HG03469 (cell line): ENCODE measurements at regions not wholly inside any gene's neighbourhood (a gene's known extent, or its start where the extent isn't known, plus 50 kb on each side); places are given as distances from the start of the nearest gene placed in this dataset.
"Not testable (repeated sequence)": the region's sequence is repeated elsewhere in the genome, so short reads cannot be mapped to it uniquely, and the experiment has no call there.

Experiments used
- ATAC-seq: cut with Tn5 transposase; IDR thresholded peaks from one replicate; pipeline ENCODE4 v1.9.1; 2021; ENCODE audit warnings: mild to moderate bottlenecking, moderate library complexity, moderate number of reproducible peaks; ENCODE audit not compliant: unreplicated experiment

GRCh38 chr5:104052558-104053352, 490.2 kb upstream of the NUDT12 start:
- no peak for ATAC-seq

- ATAC-seq, result no peak
Measured at GRCh38 chr5:104050436-104050835, 487.8 kb upstream of the NUDT12 start.

- no peak for ATAC-seq
Measured at GRCh38 chr5:104049752-104050151, 487.2 kb upstream of the NUDT12 start.

- no peak for ATAC-seq
Measured at GRCh38 chr5:104048231-104048630, 485.6 kb upstream of the NUDT12 start.

- no peak for ATAC-seq
Measured at GRCh38 chr5:104045987-104046386, 483.4 kb upstream of the NUDT12 start.

- not testable (repeated sequence) for ATAC-seq
Measured at GRCh38 chr5:104039871-104040270, 477.3 kb upstream of the NUDT12 start.

- not testable (repeated sequence) for ATAC-seq
Measured at GRCh38 chr5:104037136-104037535, 474.5 kb upstream of the NUDT12 start.

- not testable (repeated sequence) for ATAC-seq
Measured at GRCh38 chr5:104033186-104033585, 470.6 kb upstream of the NUDT12 start.

- no peak for ATAC-seq
Measured at GRCh38 chr5:104024538-104024937, 461.9 kb upstream of the NUDT12 start.

- no peak for ATAC-seq
Measured at GRCh38 chr5:104023739-104024138, 461.1 kb upstream of the NUDT12 start.

GRCh38 chr5:104019956-104020355, 457.4 kb upstream of the NUDT12 start:
- ATAC-seq, result no peak

GRCh38 chr5:104018299-104018698, 455.7 kb upstream of the NUDT12 start:
- no peak for ATAC-seq

GRCh38 chr5:104016646-104017045, 454.1 kb upstream of the NUDT12 start:
- no peak for ATAC-seq

- ATAC-seq, result no peak
Measured at GRCh38 chr5:104015765-104016164, 453.2 kb upstream of the NUDT12 start.

GRCh38 chr5:104002783-104003182, 440.2 kb upstream of the NUDT12 start:
- not testable (repeated sequence) for ATAC-seq

- no peak for ATAC-seq
Measured at GRCh38 chr5:104001136-104001535, 438.5 kb upstream of the NUDT12 start.

- ATAC-seq, result no peak
Measured at GRCh38 chr5:103993031-103993430, 430.4 kb upstream of the NUDT12 start.

- ATAC-seq, result no peak
Measured at GRCh38 chr5:103990064-103990463, 427.5 kb upstream of the NUDT12 start.

GRCh38 chr5:103981592-103981991, 419.0 kb upstream of the NUDT12 start:
- ATAC-seq, result no peak

GRCh38 chr5:103973669-103974068, 411.1 kb upstream of the NUDT12 start:
- ATAC-seq, result no peak

- ATAC-seq, result not testable (repeated sequence)
Measured at GRCh38 chr5:103966295-103966694, 403.7 kb upstream of the NUDT12 start.

GRCh38 chr5:103962023-103962422, 399.4 kb upstream of the NUDT12 start:
- no peak for ATAC-seq
